Glutamatergic neuron (in vitro differentiated cells): ENCODE measurements at regions not wholly inside any gene's neighbourhood (a gene's known extent, or its start where the extent isn't known, plus 50 kb on each side); places are given as distances from the start of the nearest gene placed in this dataset.

Experiments
- DNase-seq: peaks from one replicate; pipeline ENCODE4 v3.0.0; 2022
- H3K27ac Mint-ChIP-seq: one replicate; pipeline ENCODE4 v1.8.0; 2020; ENCODE audit warnings: mild to moderate bottlenecking, mixed read lengths, inconsistent platforms; ENCODE audit not compliant: unreplicated experiment
- H3K27me3 Mint-ChIP-seq: one replicate; pipeline ENCODE4 v1.8.0; 2020; ENCODE audit warnings: mild to moderate bottlenecking, moderate library complexity, mixed read lengths, inconsistent platforms; ENCODE audit not compliant: unreplicated experiment
- H3K36me3 Mint-ChIP-seq: one replicate; pipeline ENCODE4 v1.8.0; 2020; ENCODE audit warnings: mild to moderate bottlenecking, mixed read lengths, inconsistent platforms; ENCODE audit not compliant: unreplicated experiment
- H3K4me1 Mint-ChIP-seq: one replicate; pipeline ENCODE4 v1.8.0; 2020; ENCODE audit warnings: mild to moderate bottlenecking, low read depth, mixed read lengths, inconsistent platforms; ENCODE audit not compliant: unreplicated experiment
- H3K4me3 Mint-ChIP-seq: one replicate; pipeline ENCODE4 v1.8.0; 2020; ENCODE audit warnings: mild to moderate bottlenecking, mixed read lengths, inconsistent platforms; ENCODE audit not compliant: unreplicated experiment
- H3K9me3 Mint-ChIP-seq: one replicate; pipeline ENCODE4 v1.8.0; 2020; ENCODE audit warnings: mild to moderate bottlenecking, moderate library complexity, mixed read lengths, inconsistent platforms; ENCODE audit not compliant: unreplicated experiment
- TF ChIP-seq, protein P1 (sequence below): fragments of 200-600 bp; sonication (generic); IDR thresholded peaks from one replicate; pipeline ENCODE4 v1.5.0; 2021; ENCODE audit not compliant: partially characterized antibody, unreplicated experiment

- Mint-ChIP-seq H3K27me3 (no peaks in the 10 kb centered on the region), H3K4me1 (no peaks in the 10 kb centered on the region), H3K36me3 (no peaks in the 10 kb centered on the region), H3K9me3 (no peaks in the 10 kb centered on the region), H3K4me3 (no peak overlapping the region), H3K27ac (peak overlapping the region; percentile 39)
- TF ChIP-seq, protein P1, sequence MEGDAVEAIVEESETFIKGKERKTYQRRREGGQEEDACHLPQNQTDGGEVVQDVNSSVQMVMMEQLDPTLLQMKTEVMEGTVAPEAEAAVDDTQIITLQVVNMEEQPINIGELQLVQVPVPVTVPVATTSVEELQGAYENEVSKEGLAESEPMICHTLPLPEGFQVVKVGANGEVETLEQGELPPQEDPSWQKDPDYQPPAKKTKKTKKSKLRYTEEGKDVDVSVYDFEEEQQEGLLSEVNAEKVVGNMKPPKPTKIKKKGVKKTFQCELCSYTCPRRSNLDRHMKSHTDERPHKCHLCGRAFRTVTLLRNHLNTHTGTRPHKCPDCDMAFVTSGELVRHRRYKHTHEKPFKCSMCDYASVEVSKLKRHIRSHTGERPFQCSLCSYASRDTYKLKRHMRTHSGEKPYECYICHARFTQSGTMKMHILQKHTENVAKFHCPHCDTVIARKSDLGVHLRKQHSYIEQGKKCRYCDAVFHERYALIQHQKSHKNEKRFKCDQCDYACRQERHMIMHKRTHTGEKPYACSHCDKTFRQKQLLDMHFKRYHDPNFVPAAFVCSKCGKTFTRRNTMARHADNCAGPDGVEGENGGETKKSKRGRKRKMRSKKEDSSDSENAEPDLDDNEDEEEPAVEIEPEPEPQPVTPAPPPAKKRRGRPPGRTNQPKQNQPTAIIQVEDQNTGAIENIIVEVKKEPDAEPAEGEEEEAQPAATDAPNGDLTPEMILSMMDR: no peak
- no peak for DNase-seq
These were observed 949.4 kb upstream of the POT1 start for GRCh38 chr7:125878988-125879387.

- no peaks in the 10 kb centered on the region for H3K27me3 Mint-ChIP-seq
- no peaks in the 10 kb centered on the region for H3K9me3 Mint-ChIP-seq
- no peak for DNase-seq
- no peak overlapping the region for H3K27ac Mint-ChIP-seq
- H3K4me1 Mint-ChIP-seq: no peaks in the 10 kb centered on the region
- no peak overlapping the region for H3K4me3 Mint-ChIP-seq
- TF ChIP-seq, protein P1: no peak
- H3K36me3 Mint-ChIP-seq: no peaks in the 10 kb centered on the region
These were observed 948.8 kb upstream of the POT1 start for GRCh38 chr7:125878235-125878956.

- H3K27me3 Mint-ChIP-seq: no peaks in the 10 kb centered on the region
- no peak for DNase-seq
- no peaks in the 10 kb centered on the region for H3K4me1 Mint-ChIP-seq
- H3K27ac Mint-ChIP-seq: no peak overlapping the region
- no peaks in the 10 kb centered on the region for H3K36me3 Mint-ChIP-seq
- H3K4me3 Mint-ChIP-seq: no peak overlapping the region
- H3K9me3 Mint-ChIP-seq: no peaks in the 10 kb centered on the region
- TF ChIP-seq, protein P1: no peak
These were observed 947.6 kb upstream of the POT1 start for GRCh38 chr7:125877246-125877645.

DNA sequence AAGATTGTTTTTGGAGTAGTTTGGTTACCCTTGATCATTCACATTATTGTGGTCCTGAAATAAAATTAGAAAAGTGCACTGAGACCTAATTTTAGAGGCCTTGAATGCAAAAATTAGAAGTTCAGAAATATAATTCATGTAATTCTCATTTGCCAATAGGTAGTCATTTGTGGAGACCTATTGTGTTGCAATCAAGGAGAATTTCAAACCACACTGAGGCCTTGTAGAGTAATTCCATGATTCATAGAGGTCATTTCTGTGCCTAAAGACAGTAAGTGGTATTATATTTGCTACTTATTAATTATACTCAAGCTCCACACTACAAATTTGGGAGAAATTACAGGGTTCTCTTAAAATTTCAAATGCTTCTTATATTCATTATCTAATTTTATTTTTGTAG is 946.8 kb upstream of the POT1 start:
- H3K4me1 Mint-ChIP-seq: no peaks in the 10 kb centered on the region
- H3K4me3 Mint-ChIP-seq: no peak overlapping the region
- H3K9me3 Mint-ChIP-seq: no peaks in the 10 kb centered on the region
- no peaks in the 10 kb centered on the region for H3K36me3 Mint-ChIP-seq
- DNase-seq: no peak
- TF ChIP-seq, protein P1: no peak
- no peak overlapping the region for H3K27ac Mint-ChIP-seq
- H3K27me3 Mint-ChIP-seq: no peaks in the 10 kb centered on the region

DNA sequence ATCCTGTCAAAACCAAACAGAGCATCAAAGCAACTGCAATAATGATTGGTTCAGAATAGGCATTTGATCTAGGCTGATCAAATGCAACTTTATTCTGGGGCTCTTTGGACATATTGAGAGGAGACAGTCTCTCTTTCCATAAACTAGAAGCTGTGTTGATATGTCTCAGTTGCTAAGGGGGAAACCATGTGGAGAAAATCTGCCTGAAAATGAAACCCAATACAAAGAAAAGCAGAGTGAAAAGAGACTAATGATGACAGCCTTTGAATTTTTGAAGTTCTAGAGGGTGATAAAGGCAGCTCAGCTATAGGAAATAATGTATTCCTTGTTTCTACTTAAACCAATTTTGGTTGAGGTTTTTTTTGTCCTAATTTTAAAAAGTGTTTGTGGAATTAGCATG is 941.8 kb upstream of the POT1 start:
- H3K4me1 Mint-ChIP-seq: no peaks in the 10 kb centered on the region
- H3K4me3 Mint-ChIP-seq: no peak overlapping the region
- no peak overlapping the region for H3K27ac Mint-ChIP-seq
- H3K27me3 Mint-ChIP-seq: no peaks in the 10 kb centered on the region
- H3K36me3 Mint-ChIP-seq: no peaks in the 10 kb centered on the region
- no peak for DNase-seq
- TF ChIP-seq, protein P1: no peak
- H3K9me3 Mint-ChIP-seq: no peaks in the 10 kb centered on the region
